Sigmoid colon (tissue), 6 donors: ENCODE measurements at regions not wholly inside any gene's neighbourhood (a gene's known extent, or its start where the extent isn't known, plus 50 kb on each side); places are given as distances from the start of the nearest gene placed in this dataset.
"Not testable (repeated sequence)": the region's sequence is repeated elsewhere in the genome, so short reads cannot be mapped to it uniquely, and the experiment has no call there.

ENCODE experiments used
- DNase-seq: peaks from one replicate; pipeline ENCODE4 v3.0.0-alpha.2; 2019
- H3K27ac ChIP-seq, 4 donors: fragments of 200-600 bp; sonication (generic); one replicate each; pipeline ENCODE4 v1.5.1; 2016 to 2019; ENCODE audit warnings: mild to moderate bottlenecking in 1 of 4
- H3K27me3 ChIP-seq, 3 donors: fragments of 200-600 bp; sonication (generic); one replicate each; pipeline ENCODE4 v1.5.1; 2019; ENCODE audit warnings: mild to moderate bottlenecking in 1 of 3
- H3K36me3 ChIP-seq, 4 donors: fragments of 200-600 bp; sonication (generic); one replicate each; pipeline ENCODE4 v1.5.1; 2016 to 2019
- H3K4me1 ChIP-seq, 4 donors: fragments of 200-600 bp; sonication (generic); one replicate each; pipeline ENCODE4 v1.5.1; 2017 to 2019
- H3K4me3 ChIP-seq, 4 donors: fragments of 200-600 bp; sonication (generic); one replicate each; pipeline ENCODE4 v1.5.1; 2017 to 2019; ENCODE audit warnings: mild to moderate bottlenecking in 2 of 4, moderate library complexity in 1 of 4
- H3K9me3 ChIP-seq, 4 donors: fragments of 200-600 bp in 3 of 4; sonication (generic) in 3 of 4; one replicate each; pipeline versions ENCODE4 v1.5.1 to v1.6.1; 2013 to 2019
- CTCF ChIP-seq, 4 experiments: fragments of 450-650 bp in 3 of 4; fragments of 200-600 bp in 1 of 4; IDR thresholded peaks; one replicate each; pipeline ENCODE4 v1.5.1; 2016 to 2019; ENCODE audit warnings: antibody characterized with exemption in 4 of 4, mild to moderate bottlenecking in 3 of 4, moderate library complexity in 2 of 4
- EP300 ChIP-seq, 4 donors: sonication (generic); formaldehyde crosslinking; IDR thresholded peaks; one replicate each; pipeline ENCODE4 v1.6.1; 2017; ENCODE audit warnings: antibody characterized with exemption in 4 of 4
- POLR2A ChIP-seq, 2 donors: fragments of 450-650 bp; IDR thresholded peaks; one replicate each; pipeline ENCODE4 v1.6.1; 2016; ENCODE audit warnings: antibody characterized with exemption in 2 of 2, mild to moderate bottlenecking in 2 of 2, moderate library complexity in 2 of 2
- POLR2AphosphoS5 ChIP-seq, 4 donors: sonication (generic); formaldehyde crosslinking; IDR thresholded peaks; one replicate each; pipeline ENCODE4 v1.6.1; 2017; ENCODE audit warnings: antibody characterized with exemption in 4 of 4
- WGBS, 2 donors: extraction: QIAGEN DNeasy Blood & Tissue Kit; methylation state at CpG; one replicate each; pipeline ENCODE4 v1.1.7; 2013; 5-methylcytosine and 5-hydroxymethylcytosine counted together
- intact Hi-C: fragments of 100-400 bp; cut with DNase I; formaldehyde crosslinking; loops from one replicate; pipeline ENCODE4 v1.15.1; 2023
- donor health status: healthy with polysubstance abuse.
- donor health status: healthy.

DNA sequence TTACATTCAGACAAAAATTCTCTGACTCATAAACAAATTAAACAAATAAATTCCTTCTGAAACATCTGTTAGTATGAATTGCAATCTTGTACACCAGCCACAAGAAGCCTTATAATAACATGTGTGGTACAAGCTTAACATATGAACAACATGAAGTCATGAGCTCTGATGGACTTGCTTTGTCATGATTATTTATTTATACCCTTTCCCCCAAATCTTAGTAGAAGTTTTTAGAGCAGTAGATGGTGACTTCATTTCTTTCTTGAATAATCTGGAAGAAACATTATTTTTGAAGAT lies 633.4 kb downstream of the EPHA3 start:
- DNase-seq = no peak
- no peak for TF ChIP-seq CTCF (IDR thresholded peaks at IDR 0.05)
- TF ChIP-seq POLR2A (IDR thresholded peaks at IDR 0.05) = no peak
- no peak for TF ChIP-seq EP300 (IDR thresholded peaks at IDR 0.05)
- no peak for TF ChIP-seq POLR2AphosphoS5 (IDR thresholded peaks at IDR 0.05)
- H3K27me3 ChIP-seq = no peaks in the 10 kb centered on the region
- H3K9me3 ChIP-seq = no peaks in the 10 kb centered on the region
- H3K4me1 ChIP-seq = no peaks in the 10 kb centered on the region
- no peaks in the 10 kb centered on the region for H3K36me3 ChIP-seq
- no peak overlapping the region for H3K4me3 ChIP-seq
- no peak overlapping the region for H3K27ac ChIP-seq
- intact Hi-C loops = no loop called here

DNA sequence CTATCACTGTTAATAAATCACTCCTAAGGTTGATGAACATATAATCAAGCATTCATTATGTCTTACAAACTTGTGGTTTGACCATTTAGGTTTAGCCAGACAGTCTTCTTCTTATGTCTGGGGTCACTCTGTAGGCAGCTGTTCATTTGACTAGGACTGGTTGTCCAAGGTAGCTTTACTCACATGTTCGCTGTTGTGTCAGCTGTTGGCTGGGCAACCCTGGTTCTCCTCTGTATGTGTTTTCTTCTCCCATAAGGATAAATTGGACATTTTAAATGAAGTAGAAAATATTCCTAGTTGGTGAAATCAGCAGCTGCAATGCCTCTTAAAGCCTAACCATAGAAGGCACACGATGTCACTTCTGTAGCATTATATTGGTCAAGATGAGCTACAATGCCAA lies 635.1 kb downstream of the EPHA3 start:
- intact Hi-C loops = no loop called here
- H3K36me3 ChIP-seq = no peaks in the 10 kb centered on the region
- H3K4me1 ChIP-seq = no peaks in the 10 kb centered on the region
- no peak overlapping the region for H3K4me3 ChIP-seq
- TF ChIP-seq EP300 (IDR thresholded peaks at IDR 0.05) (no peak), POLR2A (IDR thresholded peaks at IDR 0.05) (no peak), CTCF (IDR thresholded peaks at IDR 0.05) (no peak), POLR2AphosphoS5 (IDR thresholded peaks at IDR 0.05) (no peak)
- DNase-seq = no peak
- no peak overlapping the region for H3K27ac ChIP-seq
- H3K27me3 ChIP-seq = no peaks in the 10 kb centered on the region
- WGBS, 2 donors = 91 to 92% methylated on average over 2 of the region's 2 CpGs
- no peaks in the 10 kb centered on the region for H3K9me3 ChIP-seq

- WGBS, 2 donors = 58 to 83% methylated on average over 24 of the region's 24 CpGs
- intact Hi-C loops, DNase-seq, H3K4me3 ChIP-seq, H3K4me1 ChIP-seq, H3K36me3 ChIP-seq, H3K9me3 ChIP-seq, H3K27ac ChIP-seq, H3K27me3 ChIP-seq: not testable (repeated sequence)
Observed at GRCh38 chr3:89747541-89748278, 640.3 kb downstream of the EPHA3 start.

- 44 to 82% methylated on average over 1 of the region's 1 CpG for WGBS, 2 donors
- Histone ChIP-seq H3K27me3 (no peaks in the 10 kb centered on the region), H3K36me3 (no peaks in the 10 kb centered on the region), H3K4me1 (no peaks in the 10 kb centered on the region), H3K27ac (no peak overlapping the region), H3K4me3 (no peak overlapping the region), H3K9me3 (no peaks in the 10 kb centered on the region)
- DNase-seq = no peak
- no peak for TF ChIP-seq POLR2AphosphoS5 (IDR thresholded peaks at IDR 0.05)
- TF ChIP-seq POLR2A (IDR thresholded peaks at IDR 0.05) = no peak
- no peak for TF ChIP-seq CTCF (IDR thresholded peaks at IDR 0.05)
- no peak for TF ChIP-seq EP300 (IDR thresholded peaks at IDR 0.05)
- intact Hi-C loops = no loop called here
Observed at GRCh38 chr3:89762405-89762804, 655.0 kb downstream of the EPHA3 start.

GRCh38 chr3:89783341-89783927 lies 676.0 kb downstream of the EPHA3 start:
- H3K9me3 ChIP-seq = no peaks in the 10 kb centered on the region
- no peaks in the 10 kb centered on the region for H3K4me1 ChIP-seq
- TF ChIP-seq POLR2AphosphoS5 (IDR thresholded peaks at IDR 0.05) = no peak
- no peak for TF ChIP-seq CTCF (IDR thresholded peaks at IDR 0.05)
- no peak for TF ChIP-seq POLR2A (IDR thresholded peaks at IDR 0.05)
- no peak for TF ChIP-seq EP300 (IDR thresholded peaks at IDR 0.05)
- no peak overlapping the region for H3K27ac ChIP-seq
- intact Hi-C loops = no loop called here
- H3K27me3 ChIP-seq = no peaks in the 10 kb centered on the region
- DNase-seq = no peak
- H3K4me3 ChIP-seq = no peak overlapping the region
- H3K36me3 ChIP-seq = no peaks in the 10 kb centered on the region
- 53% methylated on average over 4 of the region's 4 CpGs for WGBS, 2 donors
